HG03439 (cell line): ENCODE measurements at regions not wholly inside any gene's neighbourhood (a gene's known extent, or its start where the extent isn't known, plus 50 kb on each side); places are given as distances from the start of the nearest gene placed in this dataset.
"Not testable (repeated sequence)": the region's sequence is repeated elsewhere in the genome, so short reads cannot be mapped to it uniquely, and the experiment has no call there.

Experiments used
- ATAC-seq: cut with Tn5 transposase; IDR thresholded peaks from one replicate; pipeline ENCODE4 v1.9.1; 2021; ENCODE audit warnings: mild to moderate bottlenecking, moderate library complexity; ENCODE audit not compliant: unreplicated experiment

GRCh38 chr1:149352205-149352604 is 122.6 kb upstream of the NBPF19 start:
- not testable (repeated sequence) for ATAC-seq

DNA sequence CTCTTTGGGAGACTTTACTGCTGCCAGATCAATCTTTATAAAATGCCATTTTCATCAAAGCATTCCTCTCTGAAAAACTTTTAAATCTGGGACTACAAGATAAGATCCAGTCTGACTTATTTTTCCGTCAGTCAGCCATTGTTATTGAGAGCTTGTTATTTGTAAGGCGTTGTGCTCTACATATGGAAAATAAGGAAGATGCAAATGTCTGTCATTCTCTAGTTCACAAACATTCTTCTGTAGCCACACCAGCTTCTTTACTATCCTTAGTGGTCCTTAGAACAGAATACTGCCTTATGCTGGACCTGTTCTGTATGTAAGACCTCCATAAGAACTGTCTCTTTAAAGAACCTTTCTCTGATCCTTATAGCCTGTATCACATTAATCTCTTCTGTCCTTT is 120.3 kb upstream of the NBPF19 start:
- ATAC-seq, result not testable (repeated sequence)

- not testable (repeated sequence) for ATAC-seq
These were observed 119.1 kb upstream of the NBPF19 start for GRCh38 chr1:149355748-149356147.

DNA sequence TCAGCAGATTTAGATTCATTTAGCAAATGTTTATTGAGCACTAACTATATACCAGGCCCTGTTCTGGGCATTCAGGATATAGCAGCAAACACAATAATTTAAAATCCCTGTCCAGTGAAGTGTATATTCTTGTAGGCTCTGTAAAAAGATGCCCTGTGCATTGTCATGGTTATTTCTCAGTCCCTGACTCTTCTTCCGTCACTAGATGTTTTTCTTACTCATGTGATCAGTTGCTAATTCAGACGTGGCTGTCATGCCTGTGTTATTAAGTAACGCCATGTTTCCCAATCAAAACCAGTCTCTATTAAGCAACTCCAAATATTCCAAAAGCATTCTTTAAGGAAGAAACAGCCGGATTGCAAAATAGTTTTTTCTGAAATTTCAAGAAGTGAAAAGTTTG is 118.7 kb upstream of the NBPF19 start:
- ATAC-seq, result not testable (repeated sequence)

DNA sequence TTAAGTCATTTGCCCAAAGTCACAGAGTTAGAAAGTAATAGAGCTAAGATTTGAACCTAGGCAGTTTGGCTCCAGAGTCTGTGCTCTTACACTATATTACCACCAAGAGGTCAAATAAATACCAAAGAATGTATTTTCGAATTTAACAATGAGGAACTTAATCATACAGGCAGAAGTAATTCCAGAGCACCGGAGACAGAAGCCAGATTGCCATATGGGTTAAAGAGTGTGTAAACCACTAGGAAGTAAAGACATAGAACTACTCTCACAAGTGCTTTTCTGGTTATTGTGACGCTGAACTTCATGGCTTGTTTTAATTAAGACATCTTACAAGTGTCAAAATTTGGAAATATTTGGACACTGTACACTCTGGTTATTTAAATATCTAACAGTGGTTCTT is 114.5 kb upstream of the NBPF19 start:
- not testable (repeated sequence) for ATAC-seq

- ATAC-seq, result not testable (repeated sequence)
These were observed 113.5 kb upstream of the NBPF19 start for GRCh38 chr1:149361310-149361709.

DNA sequence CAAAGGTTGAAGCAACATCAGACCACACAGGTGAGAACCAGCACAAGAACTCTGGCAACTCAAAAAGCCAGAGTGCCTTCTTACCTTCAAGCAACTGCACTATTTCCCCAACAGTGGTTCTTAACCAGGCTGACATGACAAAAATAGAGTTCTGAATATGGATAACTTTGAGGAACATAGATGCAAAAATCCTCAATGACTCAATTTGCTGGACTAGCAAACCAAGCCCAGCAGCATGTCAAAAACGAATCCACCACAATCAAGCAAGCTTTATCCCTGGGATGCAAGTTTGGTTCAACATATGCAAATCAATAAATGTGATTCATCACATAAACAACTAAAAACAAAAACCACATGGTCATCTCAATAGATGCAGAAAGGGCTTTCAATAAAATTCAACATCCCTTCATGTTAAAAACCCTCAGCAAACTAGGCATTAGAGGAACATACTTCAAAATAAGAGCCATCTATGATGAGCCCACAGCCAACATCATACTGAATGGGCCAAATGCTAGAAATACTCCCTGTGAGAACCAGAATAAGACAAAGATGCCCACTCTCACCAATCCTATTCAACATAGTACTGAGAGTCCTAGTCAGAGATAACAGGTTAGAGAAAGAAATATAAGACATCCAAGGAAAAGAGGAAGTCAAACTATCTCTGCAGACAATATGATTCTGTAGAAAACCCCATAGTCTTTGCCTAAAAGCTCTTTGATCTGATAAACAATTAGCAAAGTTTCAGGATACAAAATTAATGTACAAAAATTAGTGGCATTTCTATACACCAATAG is 110.5 kb upstream of the NBPF19 start:
- not testable (repeated sequence) for ATAC-seq

DNA sequence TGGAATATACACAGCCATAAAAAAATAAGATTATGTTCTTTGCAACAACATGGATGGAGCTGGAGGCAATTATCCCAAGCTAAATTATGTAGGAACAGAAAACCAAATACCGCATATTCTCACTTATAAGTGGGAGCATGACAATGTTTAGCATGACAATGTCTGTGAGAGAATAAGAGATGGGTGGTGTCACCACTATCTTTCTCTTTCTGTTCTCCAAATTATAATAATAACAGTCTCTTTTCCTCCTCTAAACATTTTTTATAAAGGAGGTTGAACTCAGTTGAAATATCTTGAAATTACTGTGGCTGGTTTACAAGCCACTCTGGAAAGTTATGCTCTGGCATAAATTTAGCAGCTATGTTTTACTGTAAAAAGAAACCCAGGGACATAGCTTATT is 108.4 kb upstream of the NBPF19 start:
- not testable (repeated sequence) for ATAC-seq

GRCh38 chr1:149367472-149368044 is 107.3 kb upstream of the NBPF19 start:
- ATAC-seq, result not testable (repeated sequence)

DNA sequence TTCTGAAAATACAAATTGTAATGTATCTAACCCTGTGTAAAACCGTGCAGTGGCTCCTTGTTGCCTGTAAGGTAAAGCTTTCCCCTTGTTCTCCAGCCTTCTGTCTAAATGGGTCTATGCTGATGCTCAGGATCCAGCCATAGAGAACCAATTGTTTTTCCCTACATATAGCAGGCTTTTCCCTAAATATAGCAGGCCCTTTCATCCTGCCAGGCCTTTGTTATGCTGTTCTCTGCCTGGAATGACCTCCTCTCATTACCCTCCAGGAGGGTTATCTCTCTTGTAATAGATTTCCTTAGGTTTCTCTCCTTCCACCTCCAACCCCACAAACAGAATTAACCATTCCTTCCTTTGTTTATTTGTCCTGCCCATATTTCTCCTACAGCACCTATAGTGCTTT is 106.5 kb upstream of the NBPF19 start:
- ATAC-seq, result not testable (repeated sequence)

DNA sequence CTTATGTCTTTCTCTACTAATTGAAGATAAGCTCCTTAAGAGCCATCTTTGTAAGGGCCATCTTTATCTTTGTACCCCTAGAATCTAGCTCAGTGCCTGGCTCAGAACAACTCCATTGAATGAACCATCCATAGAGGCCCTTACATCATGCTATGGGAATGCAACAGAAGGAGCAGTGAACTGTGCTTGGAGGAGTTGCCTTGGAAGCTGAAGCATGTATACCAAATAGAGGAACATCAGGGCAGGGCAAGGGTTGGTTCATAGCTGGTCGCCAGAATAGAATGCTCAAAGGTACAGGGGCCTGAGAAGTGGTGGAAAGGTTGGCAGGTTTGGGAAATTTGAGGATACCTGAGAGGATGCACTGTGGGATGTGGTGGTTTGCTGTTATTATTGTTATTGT is 105.8 kb upstream of the NBPF19 start:
- ATAC-seq, result not testable (repeated sequence)

DNA sequence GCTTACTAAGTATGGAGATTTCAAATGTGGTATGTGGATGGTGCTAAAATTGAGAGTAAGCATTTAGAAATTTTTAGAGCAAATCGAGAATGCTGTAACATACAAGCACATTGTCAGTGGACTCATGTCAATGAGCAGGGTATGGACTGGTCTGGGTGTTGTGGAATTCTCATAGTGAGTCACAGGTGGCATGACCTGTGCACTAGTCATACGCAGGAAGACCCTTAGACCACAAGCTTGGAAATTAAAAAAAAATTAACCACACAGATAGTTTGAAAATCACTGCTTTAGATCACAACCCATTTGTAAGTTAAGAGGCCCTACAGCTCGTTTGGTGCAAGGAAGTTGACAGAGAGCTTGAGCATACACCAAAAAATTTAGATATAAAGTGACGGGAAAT is 102.9 kb upstream of the NBPF19 start:
- ATAC-seq, result not testable (repeated sequence)

DNA sequence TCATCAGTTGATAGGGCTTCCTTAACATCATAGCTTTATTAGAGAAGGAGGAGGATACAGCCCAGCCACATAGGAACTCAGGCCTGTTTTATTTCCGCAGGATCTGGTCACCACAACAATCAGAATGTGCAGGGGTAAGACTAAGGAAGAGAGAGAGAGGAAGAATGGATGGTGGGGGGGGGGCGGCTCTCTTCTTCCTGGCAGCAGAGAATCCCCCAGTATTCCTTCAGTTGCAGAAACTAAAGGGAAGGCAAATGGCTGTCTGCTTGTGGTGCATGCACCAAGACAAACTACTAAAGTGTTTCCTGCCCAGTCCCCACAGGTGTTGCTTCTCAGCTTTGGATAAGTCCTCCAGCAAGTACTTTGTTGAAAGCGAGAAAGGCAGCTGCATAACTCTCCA is 96.4 kb upstream of the NBPF19 start:
- ATAC-seq, result not testable (repeated sequence)

DNA sequence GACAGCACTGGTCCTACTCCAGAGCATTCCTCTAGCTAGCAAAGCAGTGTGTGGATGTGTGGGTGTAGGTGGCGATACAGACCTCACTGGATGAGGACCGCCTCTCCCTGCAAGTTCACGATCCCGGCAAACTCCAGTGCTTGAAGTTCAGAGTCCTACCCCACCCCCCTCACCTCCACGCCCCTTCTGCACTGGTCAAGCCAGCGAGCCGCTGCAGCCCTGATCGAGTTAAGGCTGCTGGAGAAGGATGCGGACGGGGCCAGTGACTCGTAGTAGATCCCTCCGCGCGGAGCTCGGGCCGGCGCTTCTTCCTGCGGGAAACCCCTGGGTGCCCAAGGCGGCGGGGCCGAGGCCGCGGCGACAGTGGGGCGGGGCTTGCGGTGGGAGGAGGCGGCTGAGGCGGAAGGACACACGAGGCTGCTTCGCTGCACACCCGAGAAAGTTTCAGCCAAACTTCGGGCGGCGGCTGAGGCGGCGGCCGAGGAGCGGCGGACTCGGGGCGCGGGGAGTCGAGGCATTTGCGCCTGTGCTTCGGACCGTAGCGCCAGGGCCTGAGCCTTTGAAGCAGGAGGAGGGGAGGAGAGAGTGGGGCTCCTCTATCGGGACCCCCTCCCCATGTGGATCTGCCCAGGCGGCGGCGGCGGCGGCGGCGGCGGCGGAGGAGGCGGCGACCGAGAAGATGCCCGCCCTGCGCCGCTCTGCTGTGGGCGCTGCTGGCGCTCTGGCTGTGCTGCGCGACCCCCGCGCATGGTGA is 84.5 kb upstream of the NBPF19 start:
- peak; percentile 54 for ATAC-seq

- ATAC-seq, result not testable (repeated sequence)
These were observed 83.9 kb upstream of the NBPF19 start for GRCh38 chr1:149390931-149391330.

- not testable (repeated sequence) for ATAC-seq
These were observed 79.0 kb upstream of the NBPF19 start for GRCh38 chr1:149395802-149396201.

- ATAC-seq, result not testable (repeated sequence)
These were observed 76.3 kb upstream of the NBPF19 start for GRCh38 chr1:149398527-149398926.

DNA sequence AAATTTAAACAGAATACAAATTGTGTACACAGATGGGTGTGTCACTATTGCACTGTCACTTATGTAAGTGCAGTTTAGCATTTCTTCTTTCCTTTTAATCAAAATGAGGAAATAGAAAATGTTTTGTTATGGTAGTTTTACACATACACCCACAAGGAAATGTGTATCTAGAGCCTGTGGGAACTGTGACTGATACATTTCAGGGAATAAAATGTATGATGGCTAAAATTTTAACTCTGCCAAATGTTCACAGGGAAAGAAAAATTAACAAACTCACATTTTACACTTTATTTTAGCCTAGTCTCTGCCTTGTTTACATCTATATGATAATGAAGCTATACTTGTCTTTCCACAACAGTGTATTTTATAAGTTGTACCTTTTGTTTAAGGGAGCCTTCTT is 66.4 kb upstream of the NBPF19 start:
- ATAC-seq, result not testable (repeated sequence)

GRCh38 chr1:149415373-149415772 is 59.5 kb upstream of the NBPF19 start:
- not testable (repeated sequence) for ATAC-seq

GRCh38 chr1:149418782-149419181 is 56.1 kb upstream of the NBPF19 start:
- ATAC-seq, result not testable (repeated sequence)

DNA sequence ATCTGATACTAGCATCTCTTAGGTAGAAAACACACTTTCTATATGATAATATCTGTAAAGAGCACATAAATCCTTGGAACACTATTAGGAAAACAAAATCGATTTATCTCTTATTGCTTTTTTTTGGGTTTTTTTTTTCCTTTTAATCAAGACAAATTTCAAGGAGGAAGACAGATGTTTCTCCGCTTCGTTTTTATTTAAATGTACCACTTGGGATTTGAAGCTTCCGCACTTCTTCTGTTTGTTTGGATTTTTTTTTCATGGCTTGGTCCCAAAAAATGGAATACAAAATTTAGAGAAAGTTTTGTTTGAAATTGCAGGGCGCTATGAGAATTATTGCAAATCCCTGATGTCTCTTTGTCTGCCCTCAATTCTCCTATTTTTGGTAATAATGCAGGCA is 51.7 kb upstream of the NBPF19 start:
- not testable (repeated sequence) for ATAC-seq
